ENCODE measurements at regions not wholly inside any gene's neighbourhood (a gene's known extent, or its start where the extent isn't known, plus 50 kb on each side); places are given as distances from the start of the nearest gene placed in this dataset.
"Not testable (repeated sequence)": the region's sequence is repeated elsewhere in the genome, so short reads cannot be mapped to it uniquely, and the experiment has no call there.

GRCh38 chr2:31802711-31803110 lies 208.1 kb downstream of the MEMO1 start:
- intact Hi-C loops (cut with micrococcal nuclease; ENCODE audit: unreplicated experiment) = no loop called here
- CTCF ChIA-PET = no interaction called here

GRCh38 chr2:31799282-31799681 lies 211.5 kb downstream of the MEMO1 start:
- intact Hi-C loops (cut with micrococcal nuclease; ENCODE audit: unreplicated experiment); H3K4me3 ChIP-seq (ENCODE audit: low read depth, low read length, poor library complexity, severe bottlenecking); H3K36me3 ChIP-seq (ENCODE audit: insufficient read depth, low read length, poor library complexity, severe bottlenecking); POLR2A ChIA-PET (ENCODE audit: low non-redundant PET); BruUV-seq (replicated peaks); H3K27ac ChIP-seq (ENCODE audit: low read depth, low read length, poor library complexity, severe bottlenecking); DNase-seq (ENCODE audit: low spot score); H3K4me1 ChIP-seq (ENCODE audit: insufficient read depth, low read length, poor library complexity, severe bottlenecking); CTCF ChIA-PET; H3K9me3 ChIP-seq (ENCODE audit: low read depth, low read length, poor library complexity, severe bottlenecking); H3K27me3 ChIP-seq (replicated peaks; ENCODE audit: insufficient read depth, low read depth, low read length, poor library complexity): not testable (repeated sequence)

More at GRCh38 chr2:31802711-31803110, 208.1 kb downstream of the MEMO1 start:
- no peaks in the 10 kb centered on the region for H3K36me3 ChIP-seq (ENCODE audit: insufficient read depth, low read length, poor library complexity, severe bottlenecking)
- H3K4me3 ChIP-seq (ENCODE audit: low read depth, low read length, poor library complexity, severe bottlenecking) = no peak overlapping the region
- BruUV-seq (replicated peaks) = no TSS peak
- H3K4me1 ChIP-seq (ENCODE audit: insufficient read depth, low read length, poor library complexity, severe bottlenecking) = no peaks in the 10 kb centered on the region
- DNase-seq (ENCODE audit: low spot score) = no peak
- no peak overlapping the region for H3K27ac ChIP-seq (ENCODE audit: low read depth, low read length, poor library complexity, severe bottlenecking)
- POLR2A ChIA-PET (ENCODE audit: low non-redundant PET) = no interaction called here
- H3K9me3 ChIP-seq (ENCODE audit: low read depth, low read length, poor library complexity, severe bottlenecking) = no peaks in the 10 kb centered on the region
- no peaks in the 10 kb centered on the region for H3K27me3 ChIP-seq (replicated peaks; ENCODE audit: insufficient read depth, low read depth, low read length, poor library complexity)
- TF ChIP-seq, protein P1, sequence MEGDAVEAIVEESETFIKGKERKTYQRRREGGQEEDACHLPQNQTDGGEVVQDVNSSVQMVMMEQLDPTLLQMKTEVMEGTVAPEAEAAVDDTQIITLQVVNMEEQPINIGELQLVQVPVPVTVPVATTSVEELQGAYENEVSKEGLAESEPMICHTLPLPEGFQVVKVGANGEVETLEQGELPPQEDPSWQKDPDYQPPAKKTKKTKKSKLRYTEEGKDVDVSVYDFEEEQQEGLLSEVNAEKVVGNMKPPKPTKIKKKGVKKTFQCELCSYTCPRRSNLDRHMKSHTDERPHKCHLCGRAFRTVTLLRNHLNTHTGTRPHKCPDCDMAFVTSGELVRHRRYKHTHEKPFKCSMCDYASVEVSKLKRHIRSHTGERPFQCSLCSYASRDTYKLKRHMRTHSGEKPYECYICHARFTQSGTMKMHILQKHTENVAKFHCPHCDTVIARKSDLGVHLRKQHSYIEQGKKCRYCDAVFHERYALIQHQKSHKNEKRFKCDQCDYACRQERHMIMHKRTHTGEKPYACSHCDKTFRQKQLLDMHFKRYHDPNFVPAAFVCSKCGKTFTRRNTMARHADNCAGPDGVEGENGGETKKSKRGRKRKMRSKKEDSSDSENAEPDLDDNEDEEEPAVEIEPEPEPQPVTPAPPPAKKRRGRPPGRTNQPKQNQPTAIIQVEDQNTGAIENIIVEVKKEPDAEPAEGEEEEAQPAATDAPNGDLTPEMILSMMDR (conservative IDR thresholded peaks at IDR 0.05; ENCODE audit: low read depth, low read length) = no peak
- no peak for TF ChIP-seq EZH2 (IDR thresholded peaks at IDR 0.05; ENCODE audit: borderline replicate concordance, low read depth, low read length, poor library complexity, severe bottlenecking)

DNA sequence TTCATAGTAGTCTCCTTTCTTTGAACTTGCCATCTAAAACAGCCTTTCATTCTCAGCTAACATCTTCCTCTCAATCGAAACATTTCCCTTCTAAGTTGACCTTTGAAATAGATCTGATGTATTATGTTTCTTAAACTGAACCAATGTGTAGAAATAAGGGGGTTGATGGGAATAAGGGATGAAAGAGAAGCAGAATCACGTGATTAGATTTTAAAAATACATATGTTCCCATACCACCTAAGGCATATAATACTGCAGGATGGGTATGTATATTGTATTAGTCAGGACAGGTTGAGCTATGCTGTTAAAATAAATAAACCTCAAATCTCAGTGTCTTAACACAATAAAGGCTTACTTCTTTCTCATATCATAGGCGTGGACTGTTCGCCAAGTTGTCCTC lies 207.5 kb upstream of the SRD5A2 start:
- Histone ChIP-seq H3K36me3 (ENCODE audit: insufficient read depth, low read length, poor library complexity, severe bottlenecking) (no peaks in the 10 kb centered on the region), H3K4me1 (ENCODE audit: insufficient read depth, low read length, poor library complexity, severe bottlenecking) (no peaks in the 10 kb centered on the region), H3K9me3 (ENCODE audit: low read depth, low read length, poor library complexity, severe bottlenecking) (no peaks in the 10 kb centered on the region), H3K27ac (ENCODE audit: low read depth, low read length, poor library complexity, severe bottlenecking) (no peak overlapping the region), H3K27me3 (replicated peaks; ENCODE audit: insufficient read depth, low read depth, low read length, poor library complexity) (peaks cover 3% of the 10 kb centered on the region), H3K4me3 (ENCODE audit: low read depth, low read length, poor library complexity, severe bottlenecking) (no peak overlapping the region)
- POLR2A ChIA-PET (ENCODE audit: low non-redundant PET) = no interaction called here
- TF ChIP-seq, protein P1 (conservative IDR thresholded peaks at IDR 0.05; ENCODE audit: low read depth, low read length) = no peak
- TF ChIP-seq EZH2 (IDR thresholded peaks at IDR 0.05; ENCODE audit: borderline replicate concordance, low read depth, low read length, poor library complexity, severe bottlenecking) = no peak
- no TSS peak for BruUV-seq (replicated peaks)
- no peak for DNase-seq (ENCODE audit: low spot score)
- CTCF ChIA-PET = no interaction called here
- intact Hi-C loops (cut with micrococcal nuclease; ENCODE audit: unreplicated experiment) = no loop called here

DNA sequence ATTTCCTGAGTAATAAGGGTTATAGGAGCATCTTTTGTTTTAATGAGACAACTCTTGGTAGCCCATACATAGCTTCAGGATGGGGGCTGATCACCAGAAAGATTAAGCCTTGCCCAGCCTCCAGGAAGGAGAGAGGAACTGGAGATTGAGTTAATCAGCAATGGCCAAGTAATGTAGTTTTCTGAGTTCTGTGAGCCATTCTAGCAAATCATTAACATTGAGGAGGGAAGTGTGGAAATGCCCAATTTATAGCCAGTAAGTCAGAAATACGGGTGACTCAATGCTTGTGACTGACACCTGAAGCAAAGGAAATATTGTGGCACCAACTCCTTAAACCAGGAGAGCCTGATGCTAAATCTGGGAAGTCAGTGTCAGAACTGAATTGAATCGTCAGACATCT lies 205.1 kb upstream of the SRD5A2 start:
- Histone ChIP-seq H3K4me3 (ENCODE audit: low read depth, low read length, poor library complexity, severe bottlenecking) (no peak overlapping the region), H3K27me3 (replicated peaks; ENCODE audit: insufficient read depth, low read depth, low read length, poor library complexity) (no peaks in the 10 kb centered on the region), H3K4me1 (ENCODE audit: insufficient read depth, low read length, poor library complexity, severe bottlenecking) (no peaks in the 10 kb centered on the region), H3K9me3 (ENCODE audit: low read depth, low read length, poor library complexity, severe bottlenecking) (no peaks in the 10 kb centered on the region), H3K36me3 (ENCODE audit: insufficient read depth, low read length, poor library complexity, severe bottlenecking) (no peaks in the 10 kb centered on the region), H3K27ac (ENCODE audit: low read depth, low read length, poor library complexity, severe bottlenecking) (no peak overlapping the region)
- DNase-seq (ENCODE audit: low spot score) = no peak
- no TSS peak for BruUV-seq (replicated peaks)
- ChIA-PET POLR2A (ENCODE audit: low non-redundant PET) (no interaction called here), CTCF (no interaction called here)
- TF ChIP-seq, protein P1 (conservative IDR thresholded peaks at IDR 0.05; ENCODE audit: low read depth, low read length) = no peak
- no peak for TF ChIP-seq EZH2 (IDR thresholded peaks at IDR 0.05; ENCODE audit: borderline replicate concordance, low read depth, low read length, poor library complexity, severe bottlenecking)
- intact Hi-C loops (cut with micrococcal nuclease; ENCODE audit: unreplicated experiment) = no loop called here
